Adipocyte (in vitro differentiated cells): ENCODE measurements at regions not wholly inside any gene's neighbourhood (a gene's known extent, or its start where the extent isn't known, plus 50 kb on each side); places are given as distances from the start of the nearest gene placed in this dataset.
A peak's percentile ranks its signal among the peaks of the same experiment; 100 is the strongest.

ENCODE experiments used
- DNase-seq: peaks from one replicate; pipeline ENCODE4 v3.0.0-alpha.2; 2015; ENCODE audit warnings: low read depth
- H3K27me3 ChIP-seq: replicated peaks from 2 replicates; pipeline ENCODE4 v1.7.0; 2013; ENCODE audit warnings: mild to moderate bottlenecking, low read length, moderate library complexity; ENCODE audit not compliant: control insufficient read depth, insufficient read depth
- H3K36me3 ChIP-seq: 2 replicates; pipeline ENCODE4 v1.7.0; 2013; ENCODE audit warnings: low read length, mild to moderate bottlenecking, moderate library complexity; ENCODE audit not compliant: control insufficient read depth, insufficient read depth, severe bottlenecking
- H3K4me1 ChIP-seq: 2 replicates; pipeline ENCODE4 v1.7.0; 2013; ENCODE audit warnings: mild to moderate bottlenecking, low read length, moderate library complexity; ENCODE audit not compliant: control insufficient read depth, insufficient read depth
- H3K4me3 ChIP-seq: 2 replicates; pipeline ENCODE4 v1.7.0; 2013; ENCODE audit warnings: mild to moderate bottlenecking, low read length, moderate library complexity
- H3K9ac ChIP-seq: 2 replicates; pipeline ENCODE4 v1.7.0; 2013; ENCODE audit warnings: mild to moderate bottlenecking, low read length, moderate library complexity
- H3K9me3 ChIP-seq: 2 replicates; pipeline ENCODE4 v1.7.0; 2013; ENCODE audit warnings: mild to moderate bottlenecking, low read length, moderate library complexity; ENCODE audit not compliant: control insufficient read depth

DNA sequence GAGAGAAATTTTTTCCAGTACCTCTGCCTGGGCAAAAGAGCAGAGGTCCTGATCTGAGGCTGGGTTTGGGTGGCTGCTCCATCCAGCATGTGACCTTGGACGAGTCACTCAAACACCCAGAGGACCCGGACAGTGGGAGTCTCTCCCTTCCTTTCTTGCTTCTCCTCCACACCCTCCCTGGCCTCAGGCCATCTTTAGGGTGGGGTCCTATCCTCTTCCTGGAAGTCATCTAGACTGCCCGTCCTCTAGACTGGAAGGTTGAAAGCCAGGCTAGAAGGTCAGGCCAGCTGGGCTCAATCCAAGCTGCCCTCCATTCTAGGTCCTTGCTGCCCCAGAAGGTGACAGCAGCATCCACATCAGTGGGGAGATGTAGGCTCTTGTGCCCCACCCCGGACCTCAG lies 599.5 kb downstream of the MATN1 start:
- Histone ChIP-seq H3K4me1 (no peaks in the 10 kb centered on the region), H3K4me3 (no peak overlapping the region), H3K9ac (no peak overlapping the region), H3K9me3 (peaks cover 5% of the 10 kb centered on the region), H3K36me3 (no peaks in the 10 kb centered on the region), H3K27me3 (peaks cover 41% of the 10 kb centered on the region)
- no peak for DNase-seq

DNA sequence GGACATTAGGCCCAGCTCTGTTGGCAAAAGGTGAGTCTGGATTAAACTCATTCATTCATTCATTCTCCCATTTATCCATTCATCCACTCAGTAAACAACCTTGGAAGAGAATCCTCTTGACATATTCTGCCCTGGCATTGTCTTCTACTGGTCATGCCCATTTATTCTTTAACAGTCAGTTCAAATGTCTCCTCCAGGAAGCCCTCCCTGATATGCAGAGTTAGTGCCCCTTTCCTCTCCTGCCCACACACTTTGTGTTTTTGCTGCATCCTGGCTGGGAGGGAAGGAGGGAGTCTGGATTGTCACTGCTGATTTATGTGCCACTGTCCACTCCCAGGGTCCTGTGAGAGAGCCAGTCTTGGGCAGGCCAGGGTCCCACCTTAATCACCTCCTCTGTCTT lies 600.3 kb downstream of the MATN1 start:
- Histone ChIP-seq H3K9me3 (peaks cover 5% of the 10 kb centered on the region), H3K4me3 (no peak overlapping the region), H3K36me3 (no peaks in the 10 kb centered on the region), H3K9ac (no peak overlapping the region), H3K27me3 (peaks cover 41% of the 10 kb centered on the region), H3K4me1 (no peaks in the 10 kb centered on the region)
- DNase-seq, result no peak

DNA sequence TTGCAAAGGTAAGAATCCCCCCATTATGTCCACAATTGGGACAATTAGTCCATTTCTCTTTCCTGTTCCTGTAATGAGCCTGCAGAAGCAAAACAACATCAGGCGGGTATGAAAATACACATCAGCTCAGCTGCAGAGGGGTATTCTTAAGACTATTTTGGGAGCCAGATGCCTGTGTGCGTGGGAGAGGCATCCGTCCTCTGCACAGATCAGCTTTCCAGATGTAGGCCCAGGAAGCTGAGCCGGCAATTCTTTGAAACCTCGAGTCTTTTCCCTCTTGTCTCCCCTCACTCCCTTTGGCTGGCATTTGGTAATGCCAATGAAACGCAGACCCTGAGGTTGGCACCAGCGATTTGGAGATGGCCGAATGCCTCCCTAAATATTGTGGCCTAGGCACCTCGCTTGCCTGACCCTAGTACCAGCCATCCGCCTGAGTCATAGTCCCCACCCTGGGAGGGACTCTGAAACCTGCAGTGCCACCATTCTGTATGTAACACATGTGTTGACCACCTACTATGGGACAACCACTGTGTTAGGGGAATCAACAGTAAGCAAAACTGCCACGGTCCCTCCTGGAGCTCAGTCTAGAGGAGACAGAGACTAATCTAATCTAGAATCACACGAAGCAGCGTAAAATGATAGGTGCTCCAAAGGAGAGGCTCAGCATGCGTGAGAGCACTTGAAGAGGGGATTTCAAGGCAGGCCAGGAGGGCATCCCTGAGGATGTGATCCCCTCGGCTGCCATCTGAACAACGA lies 603.0 kb downstream of the MATN1 start:
- peak; percentile 8 for DNase-seq
- H3K9me3 ChIP-seq, result peaks cover 4% of the 10 kb centered on the region

DNA sequence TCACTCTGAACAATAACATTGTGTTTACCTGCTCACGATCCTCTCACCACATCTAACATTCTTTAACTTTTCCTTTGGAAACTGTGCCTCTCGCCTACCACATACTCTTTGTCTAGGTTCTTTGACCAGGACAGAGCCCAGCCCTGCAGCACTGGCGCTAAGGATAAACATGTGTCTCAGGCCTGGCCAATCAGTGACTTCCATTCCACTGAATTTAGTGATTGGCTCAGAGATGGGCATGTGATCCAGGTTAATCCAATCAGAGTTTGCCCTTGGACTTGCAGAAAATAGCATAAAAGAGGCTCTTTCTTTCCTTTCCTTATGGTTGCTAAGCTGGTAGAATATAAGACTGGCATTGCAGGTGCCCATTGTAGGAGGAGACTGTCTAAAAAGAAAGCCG lies 605.7 kb downstream of the MATN1 start:
- no peaks in the 10 kb centered on the region for H3K36me3 ChIP-seq
- H3K4me1 ChIP-seq, result no peaks in the 10 kb centered on the region

More for the DNA sequence above, 603.0 kb downstream of the MATN1 start:
- Histone ChIP-seq H3K9ac (no peak overlapping the region), H3K36me3 (no peaks in the 10 kb centered on the region), H3K27me3 (peaks cover 47% of the 10 kb centered on the region), H3K4me3 (no peak overlapping the region), H3K4me1 (no peaks in the 10 kb centered on the region)

DNA sequence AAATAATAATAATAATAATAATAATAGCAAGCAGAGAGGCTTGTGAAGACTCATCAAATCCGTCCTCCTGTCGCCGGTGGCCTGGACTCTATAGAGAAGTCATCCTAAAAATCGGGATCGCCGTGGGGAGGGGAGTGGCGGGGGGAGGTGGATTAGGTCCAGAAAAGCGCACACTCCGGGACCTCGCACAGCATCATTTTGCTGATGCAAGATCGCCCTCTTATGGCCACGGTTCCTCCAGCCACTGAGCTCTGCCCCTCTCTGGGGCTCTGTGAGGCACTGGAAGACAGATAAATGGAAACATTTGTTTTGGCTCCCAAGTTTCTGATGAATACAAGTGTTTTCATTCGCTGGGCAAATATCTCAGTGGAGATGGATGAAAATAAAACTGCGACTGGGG lies 612.0 kb downstream of the MATN1 start:
- Histone ChIP-seq H3K4me3 (no peak overlapping the region), H3K36me3 (no peaks in the 10 kb centered on the region), H3K27me3 (peaks cover 51% of the 10 kb centered on the region), H3K4me1 (no peaks in the 10 kb centered on the region), H3K9me3 (no peaks in the 10 kb centered on the region), H3K9ac (no peak overlapping the region)
- DNase-seq, result peak; percentile 84

More for the DNA sequence above, 605.7 kb downstream of the MATN1 start:
- no peak overlapping the region for H3K4me3 ChIP-seq
- no peak overlapping the region for H3K9ac ChIP-seq
- no peak for DNase-seq
- H3K27me3 ChIP-seq, result peaks cover 44% of the 10 kb centered on the region
- peaks cover 4% of the 10 kb centered on the region for H3K9me3 ChIP-seq

DNA sequence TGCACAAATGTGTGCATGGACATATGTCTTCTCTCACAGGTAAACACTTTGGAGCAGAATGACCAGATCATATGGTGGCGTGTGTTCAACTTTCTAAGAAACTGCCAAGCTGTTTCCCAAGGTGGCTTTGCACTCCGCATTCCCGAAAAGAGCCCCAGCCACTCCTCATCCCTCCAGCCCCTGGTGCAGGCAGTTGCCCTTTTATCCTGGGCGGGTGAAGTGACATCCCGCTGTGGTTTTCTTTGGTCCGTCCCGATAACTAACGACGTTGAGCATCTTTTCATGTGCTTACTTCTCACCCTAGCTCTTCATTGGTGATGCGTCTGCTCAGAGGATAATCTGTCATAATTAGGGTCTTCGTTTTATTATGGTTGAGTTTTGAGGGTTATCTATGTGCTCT lies 612.5 kb downstream of the MATN1 start:
- H3K36me3 ChIP-seq, result no peaks in the 10 kb centered on the region
- H3K27me3 ChIP-seq, result peaks cover 57% of the 10 kb centered on the region
- no peak for DNase-seq
- H3K4me3 ChIP-seq, result no peak overlapping the region
- no peaks in the 10 kb centered on the region for H3K4me1 ChIP-seq
- no peaks in the 10 kb centered on the region for H3K9me3 ChIP-seq
- H3K9ac ChIP-seq, result no peak overlapping the region

DNA sequence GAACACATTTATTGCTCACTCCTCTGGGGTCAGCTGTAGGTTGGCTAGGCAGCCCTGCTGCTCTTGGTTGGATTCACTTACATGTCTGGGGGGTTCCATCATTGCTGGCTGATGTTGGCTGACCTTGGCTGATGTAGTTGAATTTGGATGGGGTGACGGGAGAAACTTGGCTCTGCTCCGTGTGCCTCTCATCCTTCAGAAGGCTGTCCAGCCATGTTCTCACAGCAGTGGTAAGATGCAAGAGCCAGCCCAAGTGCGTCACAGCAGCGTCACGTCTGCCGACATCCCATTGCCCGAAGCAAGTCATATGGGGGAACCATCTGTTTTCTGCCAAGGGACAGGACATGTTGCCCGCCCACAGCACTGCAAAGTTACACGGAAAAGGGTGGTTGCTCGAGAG lies 613.5 kb downstream of the MATN1 start:
- Histone ChIP-seq H3K9ac (no peak overlapping the region), H3K36me3 (no peaks in the 10 kb centered on the region), H3K4me3 (no peak overlapping the region), H3K4me1 (no peaks in the 10 kb centered on the region), H3K9me3 (no peaks in the 10 kb centered on the region), H3K27me3 (peaks cover 57% of the 10 kb centered on the region)
- peak; percentile 57 for DNase-seq

DNA sequence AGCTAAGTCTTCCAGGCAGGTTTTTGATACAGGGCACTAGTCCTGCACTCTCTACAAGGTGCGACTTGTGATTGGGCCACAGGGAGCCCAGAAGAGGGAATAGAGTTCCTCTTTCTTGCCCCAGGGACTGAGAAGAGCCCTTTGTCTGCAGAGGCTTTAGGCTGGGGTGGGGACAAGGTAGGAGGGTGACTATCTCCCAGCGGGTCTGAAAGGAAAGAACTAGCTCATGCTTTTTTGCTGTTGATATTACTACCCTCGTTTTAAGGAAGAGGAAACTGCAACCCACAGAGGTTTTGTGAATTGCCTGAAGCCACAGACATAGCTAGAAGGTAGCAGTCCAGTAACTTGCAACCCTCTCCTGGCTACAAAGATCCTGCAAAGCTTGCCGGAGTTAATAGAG lies 615.2 kb downstream of the MATN1 start:
- no peak for DNase-seq
- Histone ChIP-seq H3K9ac (no peak overlapping the region), H3K4me1 (no peaks in the 10 kb centered on the region)

DNA sequence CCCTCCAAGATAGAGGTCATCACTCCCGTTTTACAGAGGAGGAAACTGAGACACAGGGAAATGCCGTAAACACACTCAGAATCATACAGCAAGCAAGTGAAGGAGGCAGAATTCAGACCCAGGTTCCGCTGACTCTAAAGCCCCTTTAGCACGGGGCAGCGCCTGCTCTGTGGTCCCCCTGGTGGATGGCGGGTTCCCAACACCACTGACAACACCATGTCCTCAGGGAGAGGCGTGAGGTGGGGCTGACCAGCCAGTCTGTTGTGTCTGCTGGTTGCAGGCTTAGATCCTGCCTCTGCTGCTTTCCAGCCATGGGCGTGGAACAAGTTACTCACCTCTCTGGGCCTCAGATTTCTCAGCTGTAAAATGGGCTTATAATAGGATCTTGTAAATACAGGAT lies 617.3 kb downstream of the MATN1 start:
- Histone ChIP-seq H3K4me3 (no peak overlapping the region), H3K9ac (no peak overlapping the region), H3K9me3 (no peaks in the 10 kb centered on the region), H3K27me3 (peaks cover 82% of the 10 kb centered on the region), H3K4me1 (no peaks in the 10 kb centered on the region), H3K36me3 (no peaks in the 10 kb centered on the region)
- peak; percentile 39 for DNase-seq

More for the DNA sequence above, 615.2 kb downstream of the MATN1 start:
- Histone ChIP-seq H3K36me3 (no peaks in the 10 kb centered on the region), H3K4me3 (no peak overlapping the region), H3K9me3 (no peaks in the 10 kb centered on the region), H3K27me3 (peaks cover 67% of the 10 kb centered on the region)

DNA sequence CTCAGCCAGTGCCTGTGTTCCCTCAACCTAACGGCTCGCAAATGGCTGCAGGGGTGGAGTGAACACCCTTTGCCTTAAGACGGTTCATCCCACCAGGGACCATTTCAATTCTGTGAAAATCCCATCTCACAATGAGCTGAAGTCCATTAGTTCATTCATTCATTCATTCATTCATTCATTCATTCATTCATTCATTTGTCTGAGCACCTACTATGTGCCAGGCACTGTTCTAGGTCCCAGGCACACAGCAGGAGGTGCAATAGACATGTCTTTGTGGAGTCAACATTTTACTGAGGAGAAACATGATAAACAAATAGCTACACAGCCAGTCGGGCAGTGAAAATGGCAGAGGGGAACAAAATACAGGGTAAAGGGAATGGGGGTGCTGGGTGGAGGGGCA lies 618.8 kb downstream of the MATN1 start:
- H3K9me3 ChIP-seq, result no peaks in the 10 kb centered on the region
- no peak overlapping the region for H3K4me3 ChIP-seq
- peaks cover 81% of the 10 kb centered on the region for H3K27me3 ChIP-seq
- no peak for DNase-seq
- H3K9ac ChIP-seq, result no peak overlapping the region
- no peaks in the 10 kb centered on the region for H3K36me3 ChIP-seq
- H3K4me1 ChIP-seq, result no peaks in the 10 kb centered on the region

DNA sequence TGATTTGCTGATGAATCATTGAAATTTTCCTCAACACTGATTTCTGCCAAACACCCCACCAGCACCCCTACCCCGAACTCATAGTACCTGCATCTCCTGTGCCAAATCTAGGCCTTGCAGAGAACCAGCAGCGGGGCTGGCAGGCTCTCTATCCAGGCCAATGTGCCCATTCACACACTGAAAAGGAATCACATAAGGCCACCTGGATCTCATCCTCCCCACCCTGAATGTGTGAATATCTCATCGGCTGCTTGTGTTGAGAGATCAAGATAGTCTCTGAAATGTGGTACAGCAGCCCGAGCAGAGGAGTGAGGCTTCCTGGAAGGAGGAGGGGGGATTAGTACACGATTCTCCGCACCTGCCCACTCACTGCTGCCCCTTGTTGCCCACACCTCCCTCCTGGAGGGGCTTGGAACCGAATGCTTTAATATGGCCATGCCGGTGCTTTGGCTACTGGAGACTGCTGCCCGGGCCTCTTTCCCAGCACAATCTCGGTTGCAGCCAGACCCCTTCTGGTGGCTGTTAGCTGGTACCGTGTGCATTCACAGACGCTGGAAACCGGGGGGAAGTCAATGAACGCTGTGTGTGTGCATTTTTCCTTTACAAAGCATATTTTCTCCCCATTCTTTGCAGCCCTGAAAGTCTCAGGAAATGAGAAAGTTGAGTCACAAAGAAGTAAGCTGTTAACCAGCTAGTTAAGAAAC lies 619.5 kb downstream of the MATN1 start:
- Histone ChIP-seq H3K4me1 (no peaks in the 10 kb centered on the region), H3K27me3 (peaks cover 75% of the 10 kb centered on the region), H3K36me3 (no peaks in the 10 kb centered on the region), H3K9ac (no peak overlapping the region), H3K9me3 (no peaks in the 10 kb centered on the region), H3K4me3 (no peak overlapping the region)
- DNase-seq, result no peak
